GM21786 (cell line): ENCODE measurements at regions not wholly inside any gene's neighbourhood (a gene's known extent, or its start where the extent isn't known, plus 50 kb on each side); places are given as distances from the start of the nearest gene placed in this dataset.

ENCODE experiments used
- ATAC-seq: cut with Tn5 transposase; IDR thresholded peaks from one replicate; pipeline ENCODE4 v1.9.1; 2021; ENCODE audit not compliant: unreplicated experiment

- ATAC-seq, result no peak
Measured at GRCh38 chr7:118563311-118563710, 338.8 kb downstream of the ANKRD7 start.

- peak; percentile 66 for ATAC-seq
Measured at GRCh38 chr7:118572604-118573003, 348.1 kb downstream of the ANKRD7 start.

- no peak for ATAC-seq
Measured at GRCh38 chr7:118573085-118573484, 348.6 kb downstream of the ANKRD7 start.

GRCh38 chr7:118575393-118575948, 351.0 kb downstream of the ANKRD7 start:
- ATAC-seq, result no peak

GRCh38 chr7:118580743-118581382, 356.4 kb downstream of the ANKRD7 start:
- no peak for ATAC-seq

- ATAC-seq, result no peak
Measured at GRCh38 chr7:118583641-118584040, 359.1 kb downstream of the ANKRD7 start.

- ATAC-seq, result no peak
Measured at GRCh38 chr7:118586248-118586647, 361.7 kb downstream of the ANKRD7 start.

- peak; percentile 83 for ATAC-seq
Measured at GRCh38 chr7:118590107-118590506, 365.6 kb downstream of the ANKRD7 start.

- ATAC-seq, result no peak
Measured at GRCh38 chr7:118602090-118602489, 377.6 kb downstream of the ANKRD7 start.

- ATAC-seq, result no peak
Measured at GRCh38 chr7:118606602-118607001, 382.1 kb downstream of the ANKRD7 start.

GRCh38 chr7:118609207-118609606, 384.7 kb downstream of the ANKRD7 start:
- ATAC-seq, result no peak

GRCh38 chr7:118615681-118616080, 391.2 kb downstream of the ANKRD7 start:
- no peak for ATAC-seq

GRCh38 chr7:118621810-118622360, 397.4 kb downstream of the ANKRD7 start:
- ATAC-seq, result no peak

GRCh38 chr7:118626739-118627138, 402.2 kb downstream of the ANKRD7 start:
- ATAC-seq, result no peak

GRCh38 chr7:118627467-118627866, 403.0 kb downstream of the ANKRD7 start:
- ATAC-seq, result no peak

GRCh38 chr7:118629898-118630438, 405.5 kb downstream of the ANKRD7 start:
- no peak for ATAC-seq

GRCh38 chr7:118642396-118642795, 417.9 kb downstream of the ANKRD7 start:
- ATAC-seq, result no peak

- ATAC-seq, result no peak
Measured at GRCh38 chr7:118644346-118644745, 419.8 kb downstream of the ANKRD7 start.

- no peak for ATAC-seq
Measured at GRCh38 chr7:118648002-118648401, 423.5 kb downstream of the ANKRD7 start.

- ATAC-seq, result peak; percentile 91
Measured at GRCh38 chr7:118657391-118658005, 433.0 kb downstream of the ANKRD7 start.

GRCh38 chr7:118662266-118662665, 437.8 kb downstream of the ANKRD7 start:
- no peak for ATAC-seq

- no peak for ATAC-seq
Measured at GRCh38 chr7:118664498-118664897, 440.0 kb downstream of the ANKRD7 start.
